HG02759 (cell line): ENCODE measurements at regions not wholly inside any gene's neighbourhood (a gene's known extent, or its start where the extent isn't known, plus 50 kb on each side); places are given as distances from the start of the nearest gene placed in this dataset.

ENCODE experiments used
- ATAC-seq: cut with Tn5 transposase; IDR thresholded peaks from one replicate; pipeline ENCODE4 v1.9.1; 2021; ENCODE audit warnings: mild to moderate bottlenecking, moderate library complexity; ENCODE audit not compliant: unreplicated experiment

DNA sequence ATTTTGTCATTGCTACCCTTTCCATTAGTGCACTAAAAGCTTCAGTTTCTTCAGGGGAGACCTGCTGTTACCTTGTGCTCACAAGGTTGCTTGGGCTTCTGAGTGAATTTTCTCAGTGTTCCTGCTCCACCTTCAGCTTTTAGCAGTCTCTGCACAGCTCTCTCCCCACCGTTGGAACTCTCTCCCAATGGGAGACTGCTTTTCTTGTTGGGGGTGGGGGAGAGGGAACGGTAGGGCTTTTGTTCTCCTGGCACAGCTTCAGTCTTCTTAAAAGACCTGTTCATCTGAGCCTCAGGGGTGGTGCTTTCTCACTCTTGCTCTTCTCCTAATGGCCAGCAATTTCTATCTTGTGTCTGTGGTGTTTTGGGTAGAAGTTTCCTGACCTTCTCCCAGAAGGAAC lies 915.7 kb downstream of the EFNA5 start:
- ATAC-seq = no peak

DNA sequence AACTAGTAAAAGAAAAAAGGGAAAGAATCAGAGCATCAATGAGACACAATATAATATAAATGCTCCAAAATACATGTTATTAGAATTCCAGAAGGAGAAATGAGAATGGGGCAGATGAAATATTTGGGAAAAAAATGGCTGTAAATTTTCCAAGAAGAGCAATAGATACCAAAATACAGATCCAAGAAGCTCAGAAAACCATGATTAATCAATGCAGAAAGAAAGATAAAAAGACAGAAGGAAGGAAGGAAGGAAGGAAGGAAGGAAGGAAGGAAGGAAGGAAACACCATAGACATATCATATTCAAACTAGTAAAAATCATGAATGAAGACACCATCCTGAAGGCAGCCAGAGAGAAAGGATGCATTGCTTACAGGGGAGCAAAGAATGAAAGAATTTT lies 920.9 kb downstream of the EFNA5 start:
- no peak for ATAC-seq

DNA sequence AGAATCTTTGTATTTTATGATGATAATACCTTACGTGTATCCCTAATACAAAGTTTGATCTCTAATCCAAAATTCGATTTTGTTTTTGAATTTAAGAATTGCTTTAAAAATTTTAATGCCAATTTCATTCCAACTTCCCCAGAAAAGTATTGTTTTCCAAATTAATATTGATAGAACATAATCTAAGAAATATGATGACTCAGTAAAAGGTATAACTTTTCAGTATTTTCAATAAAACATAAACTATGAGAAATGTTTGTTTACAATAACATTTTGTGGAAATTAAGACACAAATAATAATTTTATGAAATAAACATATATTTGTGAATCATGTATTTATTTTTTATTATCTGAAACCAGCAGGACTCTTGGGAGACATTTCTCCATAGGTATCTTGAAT lies 931.6 kb downstream of the EFNA5 start:
- no peak for ATAC-seq

DNA sequence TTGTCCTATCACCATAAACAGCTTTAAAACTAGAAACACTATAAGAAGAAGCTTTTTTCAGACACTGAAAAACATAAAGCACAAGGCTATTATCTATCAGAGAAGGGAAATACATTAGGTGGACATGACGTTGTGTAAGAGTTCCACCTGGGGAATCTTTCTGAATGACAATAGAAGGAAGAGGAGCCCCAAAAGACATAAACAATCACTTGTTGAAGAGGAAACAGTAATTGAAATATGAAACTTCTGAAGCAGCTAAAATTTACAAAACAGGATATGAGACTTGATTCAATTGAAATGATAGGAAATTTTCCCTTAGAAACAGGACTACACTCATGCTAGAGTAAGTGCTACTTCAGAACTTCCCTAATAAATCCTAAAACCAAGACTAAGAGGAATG lies 933.6 kb downstream of the EFNA5 start:
- no peak for ATAC-seq

- no peak for ATAC-seq
Measured at GRCh38 chr5:106732624-106733023, 938.1 kb downstream of the EFNA5 start.

DNA sequence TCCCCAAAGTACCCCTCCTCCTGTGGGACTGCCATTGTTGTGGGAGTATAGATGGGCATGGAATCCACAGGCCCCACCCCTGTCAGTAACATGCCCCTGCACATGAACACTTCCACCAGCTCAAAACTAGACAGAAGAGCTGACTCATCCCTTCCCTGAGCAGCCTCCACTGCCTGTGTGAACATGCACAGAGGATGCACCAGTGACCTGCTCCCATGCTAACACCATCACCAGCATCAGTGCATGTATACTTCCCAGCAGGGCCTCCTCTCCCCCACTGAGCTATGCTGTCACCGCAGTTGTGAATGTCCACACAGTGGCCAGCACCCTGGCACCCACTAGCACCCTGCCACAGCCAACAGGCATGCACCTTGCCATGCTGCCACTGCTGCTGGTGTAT lies 939.8 kb downstream of the EFNA5 start:
- no peak for ATAC-seq

- ATAC-seq = no peak
Measured at GRCh38 chr5:106730506-106730905, 940.2 kb downstream of the EFNA5 start.

DNA sequence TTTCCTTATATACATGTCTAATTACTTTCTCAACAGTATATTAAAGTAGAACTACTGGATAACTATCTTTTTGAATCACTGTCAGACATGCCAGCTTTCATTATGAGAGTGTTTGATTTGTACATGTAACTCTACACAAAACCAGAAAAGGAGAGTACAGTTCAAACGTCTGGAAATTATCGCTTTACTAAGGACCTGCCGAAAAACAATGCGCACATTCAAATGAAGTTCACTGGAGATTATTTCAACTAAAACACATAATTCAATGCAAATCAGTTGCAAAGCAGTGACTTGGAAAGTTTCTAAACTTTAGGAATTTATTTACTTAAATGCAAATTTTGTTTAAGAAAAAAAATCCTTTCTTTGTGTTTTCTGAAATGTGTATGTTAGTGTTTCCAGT lies 942.5 kb downstream of the EFNA5 start:
- no peak for ATAC-seq

- no peak for ATAC-seq
Measured at GRCh38 chr5:106727071-106727470, 943.7 kb downstream of the EFNA5 start.

GRCh38 chr5:106720367-106720766 lies 950.4 kb downstream of the EFNA5 start:
- ATAC-seq = no peak

DNA sequence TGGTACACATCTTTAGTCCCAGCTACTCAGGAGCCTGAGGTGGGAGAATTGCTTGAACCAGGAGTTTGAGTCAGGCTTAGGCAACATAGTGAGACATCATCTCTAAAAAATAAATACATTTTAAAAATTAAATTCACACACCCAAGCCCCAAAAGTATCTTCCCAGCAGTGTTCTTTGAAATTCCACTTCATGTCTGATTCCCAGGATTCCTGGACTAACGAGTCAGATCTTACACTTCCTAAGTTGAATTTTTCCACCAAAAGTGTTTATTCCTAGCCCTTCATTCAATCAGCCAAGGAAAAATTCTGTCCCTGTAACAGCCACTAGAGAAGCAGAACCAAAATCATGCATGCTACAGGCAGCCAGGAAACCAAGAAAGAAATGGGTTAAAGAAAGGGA lies 970.9 kb downstream of the EFNA5 start:
- ATAC-seq = no peak

GRCh38 chr5:106699198-106699597 lies 971.5 kb downstream of the EFNA5 start:
- ATAC-seq = no peak

DNA sequence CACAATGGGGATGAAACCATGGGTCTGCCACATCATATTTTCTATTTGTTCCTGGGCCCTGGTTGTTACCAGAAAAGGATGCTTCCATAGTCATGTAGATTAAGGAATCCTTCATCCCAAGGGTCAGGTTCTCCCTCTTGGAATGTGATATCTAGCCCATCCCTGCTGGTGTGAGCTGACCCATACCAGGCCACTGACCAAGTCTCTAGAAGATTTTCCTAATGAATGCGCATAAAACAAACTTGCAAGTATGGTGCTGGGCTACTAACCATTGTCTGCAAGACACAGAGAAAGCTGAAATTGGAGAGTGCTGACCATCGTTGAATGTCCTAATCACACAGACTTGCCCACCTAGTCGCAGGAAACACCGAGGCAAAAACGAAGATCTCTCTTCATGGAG lies 972.6 kb downstream of the EFNA5 start:
- no peak for ATAC-seq

GRCh38 chr5:106691701-106692100 lies 979.0 kb downstream of the EFNA5 start:
- no peak for ATAC-seq

DNA sequence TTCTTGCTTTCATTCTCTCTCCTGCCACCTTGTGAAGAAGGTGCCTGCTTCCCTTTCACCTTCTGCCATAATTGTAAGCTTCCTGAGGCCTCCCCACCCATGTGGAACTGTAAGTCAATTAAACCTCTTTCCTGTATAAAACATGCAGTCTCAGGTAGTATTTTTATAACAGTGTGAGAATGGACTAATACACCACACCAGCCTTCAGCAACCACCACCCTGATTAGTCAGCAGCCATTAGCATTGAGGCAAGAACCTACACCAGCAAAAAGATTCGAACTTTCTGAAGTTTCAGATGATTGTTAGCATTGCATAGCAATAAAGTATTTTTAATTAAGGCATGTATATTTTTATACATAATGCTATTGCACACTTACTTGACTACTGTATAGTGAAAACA lies 980.2 kb downstream of the EFNA5 start:
- no peak for ATAC-seq

GRCh38 chr5:106680330-106680729 lies 990.4 kb downstream of the EFNA5 start:
- peak; percentile 71 for ATAC-seq

- ATAC-seq = no peak
Measured at GRCh38 chr5:106677057-106677456, 993.7 kb downstream of the EFNA5 start.

DNA sequence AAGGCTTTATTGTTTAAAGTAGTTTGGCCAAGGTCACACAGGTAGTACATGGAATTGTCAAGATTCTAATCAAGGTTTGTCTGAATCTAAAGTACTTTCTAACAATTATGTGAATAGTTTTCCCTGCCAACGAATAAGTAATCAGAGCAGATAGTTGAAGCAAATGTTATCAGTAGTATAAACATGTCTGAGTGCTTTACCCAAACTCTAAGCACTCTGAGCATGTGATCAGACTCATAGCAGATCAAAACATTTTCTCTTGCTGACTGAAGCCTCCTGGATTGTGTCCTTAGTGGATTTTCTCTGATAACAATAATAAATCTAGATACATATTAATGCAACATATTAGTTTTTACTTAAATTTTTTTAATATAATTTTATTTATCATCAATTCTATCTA lies 995.0 kb downstream of the EFNA5 start:
- no peak for ATAC-seq

GRCh38 chr5:106673941-106674340 lies 996.8 kb downstream of the EFNA5 start:
- ATAC-seq = no peak

GRCh38 chr5:106661866-106662265 lies 1008.9 kb downstream of the EFNA5 start:
- no peak for ATAC-seq

DNA sequence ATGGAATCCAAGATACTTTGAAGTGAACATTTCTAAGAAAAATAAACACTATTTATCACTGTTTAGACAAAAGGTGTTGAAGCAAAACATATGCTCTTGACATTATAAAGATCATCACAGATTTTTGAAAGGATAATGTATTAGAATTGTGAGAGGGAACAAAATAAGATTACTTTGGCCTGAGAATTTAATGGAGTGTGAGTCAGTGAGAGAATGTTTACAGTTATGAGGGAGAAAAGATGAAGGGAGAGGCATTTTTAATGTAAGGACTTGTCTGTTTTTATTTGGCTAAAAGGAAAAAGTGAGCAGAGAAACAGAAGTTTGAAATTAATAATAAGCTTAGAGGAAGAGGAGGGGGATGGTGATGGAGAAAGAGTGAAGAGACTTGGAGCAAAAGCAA lies 1010.1 kb downstream of the EFNA5 start:
- no peak for ATAC-seq

GRCh38 chr5:106658150-106658549 lies 1012.6 kb downstream of the EFNA5 start:
- no peak for ATAC-seq

DNA sequence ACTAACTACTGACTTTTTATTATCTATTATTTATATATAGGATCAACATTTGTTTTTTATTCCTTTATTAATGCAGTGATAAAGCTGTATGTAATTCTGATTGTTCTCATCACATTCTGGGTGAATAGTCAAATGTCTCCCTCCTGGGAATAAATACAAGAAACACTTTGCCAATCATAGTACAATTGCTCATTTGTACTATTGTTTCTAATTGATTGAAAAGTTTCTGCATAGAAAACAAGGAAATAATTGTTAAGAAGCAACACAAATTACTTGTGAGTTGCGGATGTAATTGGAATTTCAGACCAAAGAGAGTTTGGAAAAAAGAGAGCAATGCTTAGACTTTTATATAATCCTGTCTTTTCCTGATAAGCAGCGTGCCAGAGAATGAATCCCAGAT lies 1013.9 kb downstream of the EFNA5 start:
- ATAC-seq = no peak

DNA sequence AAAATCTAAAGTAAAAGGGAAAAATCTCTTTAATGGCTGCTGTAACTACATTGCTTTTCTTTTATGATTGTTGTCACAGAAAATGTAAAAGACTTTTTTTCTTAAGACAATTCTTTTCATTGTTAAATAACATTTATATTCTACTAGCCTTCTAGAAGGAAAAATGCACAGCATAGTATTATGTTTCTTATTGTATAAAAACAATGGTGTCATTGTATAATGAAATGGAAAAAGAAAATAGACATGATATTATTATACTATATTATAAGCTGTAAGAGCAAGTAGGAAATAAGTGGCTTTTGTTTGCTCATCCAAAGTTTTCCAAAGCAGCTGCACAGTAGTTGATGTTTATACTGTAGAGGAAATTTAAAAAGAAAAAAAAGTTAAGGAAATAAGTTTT lies 1021.7 kb downstream of the EFNA5 start:
- ATAC-seq = no peak
